A549 (cell line): ENCODE measurements at regions not wholly inside any gene's neighbourhood (a gene's known extent, or its start where the extent isn't known, plus 50 kb on each side); places are given as distances from the start of the nearest gene placed in this dataset.

Source experiments
- CHD4 ChIP-seq: fragments of 200-600 bp; sonication (generic); IDR thresholded peaks from 2 replicates; pipeline ENCODE4 v1.6.1; 2016; ENCODE audit warnings: antibody characterized with exemption, mild to moderate bottlenecking, borderline replicate concordance
- EP300 ChIP-seq, 2 experiments: fragments of >200 bp; sonication (Bioruptor Twin); formaldehyde crosslinking; IDR thresholded peaks; 2 replicates in 1 of 2; 3 replicates in 1 of 2; pipeline ENCODE4 v1.6.1; 2016 to 2017
- HEYL ChIP-seq: fragments of 250-450 bp; sonication (Bioruptor Pico); IDR thresholded peaks from 2 replicates; pipeline ENCODE4 v1.8.0; 2021; ENCODE audit warnings: mild to moderate bottlenecking, moderate library complexity
- HOXA7 ChIP-seq: fragments of 250-450 bp; sonication (Bioruptor Pico); IDR thresholded peaks from 2 replicates; pipeline ENCODE4 v1.5.0; 2020; ENCODE audit warnings: mild to moderate bottlenecking, moderate library complexity
- JUNB ChIP-seq: fragments of >200 bp; sonication (Bioruptor Twin); formaldehyde crosslinking; IDR thresholded peaks from 2 replicates; pipeline ENCODE4 v1.6.1; 2016
- POLR2A ChIP-seq: IDR thresholded peaks from 2 replicates; pipeline ENCODE4 v1.6.1; 2012; ENCODE audit warnings: mild to moderate bottlenecking, low read length
- SMC3 ChIP-seq: fragments of >200 bp; sonication (Bioruptor Twin); formaldehyde crosslinking; IDR thresholded peaks from 3 replicates; pipeline ENCODE4 v1.6.1; 2018; ENCODE audit warnings: inconsistent platforms
- ZFP36 ChIP-seq: fragments of 450-650 bp; IDR thresholded peaks from 2 replicates; pipeline ENCODE4 v1.6.1; 2014; ENCODE audit warnings: borderline replicate concordance; ENCODE audit not compliant: partially characterized antibody
- TF ChIP-seq, protein P1 (sequence below): fragments of >200 bp; sonication (Bioruptor Twin); formaldehyde crosslinking; IDR thresholded peaks from 3 replicates; pipeline ENCODE4 v1.5.1; 2016

DNA sequence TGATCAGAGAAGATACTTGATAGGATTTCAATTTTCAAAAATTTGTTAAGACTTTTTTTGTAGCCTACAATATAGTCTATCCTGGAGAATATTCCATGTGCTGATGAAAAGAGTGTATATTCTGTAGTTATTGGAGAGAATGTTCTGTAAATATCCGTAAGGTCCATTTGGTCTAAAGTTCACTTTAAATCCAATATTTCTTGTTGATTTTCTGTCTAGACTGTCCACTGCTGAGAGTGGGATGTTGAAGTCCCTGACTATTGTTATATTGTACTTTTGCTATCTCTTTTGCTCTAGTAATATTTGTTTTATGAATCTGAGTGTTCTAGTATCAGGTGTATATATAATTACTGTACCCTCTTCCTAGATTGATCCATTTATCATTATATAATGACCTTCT is 406.2 kb upstream of the CNTN4 start:
- TF ChIP-seq POLR2A (no peak), SMC3 (no peak), HOXA7 (no peak), ZFP36 (no peak), JUNB (no peak), EP300 (IDR thresholded peaks at IDR 0.05) (no peak), CHD4 (no peak), HEYL (no peak)
- TF ChIP-seq, protein P1, sequence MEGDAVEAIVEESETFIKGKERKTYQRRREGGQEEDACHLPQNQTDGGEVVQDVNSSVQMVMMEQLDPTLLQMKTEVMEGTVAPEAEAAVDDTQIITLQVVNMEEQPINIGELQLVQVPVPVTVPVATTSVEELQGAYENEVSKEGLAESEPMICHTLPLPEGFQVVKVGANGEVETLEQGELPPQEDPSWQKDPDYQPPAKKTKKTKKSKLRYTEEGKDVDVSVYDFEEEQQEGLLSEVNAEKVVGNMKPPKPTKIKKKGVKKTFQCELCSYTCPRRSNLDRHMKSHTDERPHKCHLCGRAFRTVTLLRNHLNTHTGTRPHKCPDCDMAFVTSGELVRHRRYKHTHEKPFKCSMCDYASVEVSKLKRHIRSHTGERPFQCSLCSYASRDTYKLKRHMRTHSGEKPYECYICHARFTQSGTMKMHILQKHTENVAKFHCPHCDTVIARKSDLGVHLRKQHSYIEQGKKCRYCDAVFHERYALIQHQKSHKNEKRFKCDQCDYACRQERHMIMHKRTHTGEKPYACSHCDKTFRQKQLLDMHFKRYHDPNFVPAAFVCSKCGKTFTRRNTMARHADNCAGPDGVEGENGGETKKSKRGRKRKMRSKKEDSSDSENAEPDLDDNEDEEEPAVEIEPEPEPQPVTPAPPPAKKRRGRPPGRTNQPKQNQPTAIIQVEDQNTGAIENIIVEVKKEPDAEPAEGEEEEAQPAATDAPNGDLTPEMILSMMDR, result no peak
